ENCODE measurements at regions not wholly inside any gene's neighbourhood (a gene's known extent, or its start where the extent isn't known, plus 50 kb on each side); places are given as distances from the start of the nearest gene placed in this dataset.

DNA sequence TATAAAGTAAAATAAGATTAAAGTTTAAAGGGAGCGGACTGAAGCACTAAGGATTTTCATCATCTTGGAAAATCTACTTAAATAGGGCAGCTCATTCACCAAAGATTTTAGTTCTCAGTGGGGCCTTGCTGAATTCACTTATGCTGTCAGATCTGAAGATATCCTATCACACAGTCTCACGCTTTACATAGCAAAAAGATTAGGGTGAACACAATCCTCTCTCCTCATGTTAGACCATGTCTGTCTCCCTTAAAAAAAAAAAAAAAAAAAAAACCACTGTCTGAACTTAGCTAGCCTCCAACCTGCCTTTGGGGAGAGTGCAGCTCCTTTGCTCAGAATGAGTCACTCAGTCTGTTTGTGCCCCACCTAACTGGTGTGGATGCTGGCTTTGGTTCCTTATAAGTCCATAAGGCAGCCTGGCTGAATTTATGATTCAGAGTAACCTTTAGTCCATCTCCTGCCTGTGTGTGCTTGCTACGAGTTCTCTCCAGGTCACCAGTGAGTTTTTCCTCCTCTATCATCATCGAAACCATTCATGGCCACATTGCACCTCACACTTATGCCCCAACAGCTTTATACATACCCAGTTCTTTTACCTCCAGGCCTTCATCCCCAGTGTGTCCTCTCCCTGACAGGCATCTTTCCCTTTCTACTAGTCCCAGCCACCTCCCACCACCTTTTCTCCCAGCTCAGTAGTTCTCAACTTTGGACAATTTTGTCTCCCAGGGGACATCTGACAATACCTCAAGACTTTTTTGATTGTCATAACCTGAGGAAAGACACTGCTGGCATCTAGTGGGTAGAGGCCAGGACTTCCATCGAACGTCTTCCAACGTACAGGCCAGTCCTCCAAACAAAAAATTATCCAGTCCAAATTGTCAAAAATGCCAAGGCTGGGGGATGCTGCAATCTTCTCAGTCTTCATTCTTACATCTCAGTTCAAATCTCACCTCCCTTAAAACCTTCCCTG is 220.7 kb upstream of the EMCN start:
- TF ChIP-seq CTCF (IDR thresholded peaks at IDR 0.05): no peak
- no peak for TF ChIP-seq POLR2A (IDR thresholded peaks at IDR 0.05)

Data from thyroid gland (tissue), 4 donors.